ENCODE measurements at regions not wholly inside any gene's neighbourhood (a gene's known extent, or its start where the extent isn't known, plus 50 kb on each side); places are given as distances from the start of the nearest gene placed in this dataset.

DNA sequence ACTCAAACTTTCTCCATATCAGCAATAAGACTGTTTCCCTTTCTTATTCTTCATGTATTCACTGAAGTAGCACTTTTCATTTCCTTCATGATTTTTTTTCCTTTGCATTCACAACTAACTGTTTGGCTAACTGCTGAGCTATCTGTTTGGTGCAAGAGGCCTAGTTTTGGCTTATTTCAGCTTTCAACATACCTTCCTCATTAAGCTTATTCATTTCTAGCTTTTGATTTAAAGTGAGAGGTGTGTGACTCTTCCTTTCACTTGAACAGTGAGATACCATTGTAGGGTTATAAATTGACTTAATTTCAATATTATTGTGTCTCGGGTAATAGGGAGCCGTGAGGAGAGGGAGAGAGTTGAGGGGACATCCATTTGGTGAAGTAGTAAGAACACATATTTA, 262.0 kb upstream of the PREP start:
- DNase-seq (ENCODE audit: low spot score) = no peak

GRCh38 chr6:105651969-105652368, 249.1 kb upstream of the PREP start:
- no peak for DNase-seq (ENCODE audit: low spot score)

DNA sequence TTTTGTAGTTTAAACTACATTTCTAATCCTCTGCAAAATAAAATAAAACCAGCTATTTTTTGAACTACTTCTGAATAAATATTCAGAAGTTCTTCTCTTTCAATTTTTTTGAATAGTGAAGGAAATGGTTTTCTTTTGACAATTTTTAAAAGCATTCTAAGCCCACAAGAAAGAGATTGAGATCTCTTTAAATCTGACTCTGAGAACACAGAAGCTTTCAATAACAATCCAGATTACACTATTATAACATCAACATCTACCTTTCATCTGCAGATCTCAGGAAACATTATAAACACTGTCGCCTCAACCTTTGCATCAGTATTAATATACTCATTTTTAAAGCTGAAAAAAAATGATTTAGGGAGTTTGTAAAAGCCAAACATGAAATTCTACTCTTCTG, 247.5 kb upstream of the PREP start:
- no peak for DNase-seq (ENCODE audit: low spot score)

GRCh38 chr6:105649192-105649591, 246.3 kb upstream of the PREP start:
- DNase-seq (ENCODE audit: low spot score) = no peak

DNA sequence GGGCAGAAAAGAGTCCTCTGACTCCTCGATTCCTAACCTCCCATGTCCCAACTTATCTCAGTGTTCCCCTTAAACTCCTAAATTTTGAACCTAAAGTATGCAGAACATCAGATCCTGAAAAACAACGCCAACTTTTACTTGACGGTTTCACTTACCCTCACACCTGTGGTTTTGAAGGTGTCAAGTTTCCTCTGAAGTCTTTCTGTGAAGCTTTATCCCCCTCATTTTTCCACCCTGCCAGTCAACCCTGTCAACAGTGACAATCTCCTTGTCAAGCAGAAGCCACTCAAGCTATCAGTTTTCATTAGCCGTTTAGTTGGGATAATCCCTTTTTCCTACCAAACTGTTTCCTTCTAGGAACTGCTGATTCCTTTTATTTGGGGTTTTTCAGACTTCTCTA, 245.4 kb upstream of the PREP start:
- DNase-seq (ENCODE audit: low spot score) = no peak

GRCh38 chr6:105646391-105646867, 243.5 kb upstream of the PREP start:
- DNase-seq (ENCODE audit: low spot score) = no peak

- no peak for DNase-seq (ENCODE audit: low spot score)
Measured at GRCh38 chr6:105645958-105646357, 243.1 kb upstream of the PREP start.

GRCh38 chr6:105645156-105645555, 242.3 kb upstream of the PREP start:
- DNase-seq (ENCODE audit: low spot score) = peak; percentile 89

GRCh38 chr6:105644691-105645090, 241.8 kb upstream of the PREP start:
- no peak for DNase-seq (ENCODE audit: low spot score)

DNA sequence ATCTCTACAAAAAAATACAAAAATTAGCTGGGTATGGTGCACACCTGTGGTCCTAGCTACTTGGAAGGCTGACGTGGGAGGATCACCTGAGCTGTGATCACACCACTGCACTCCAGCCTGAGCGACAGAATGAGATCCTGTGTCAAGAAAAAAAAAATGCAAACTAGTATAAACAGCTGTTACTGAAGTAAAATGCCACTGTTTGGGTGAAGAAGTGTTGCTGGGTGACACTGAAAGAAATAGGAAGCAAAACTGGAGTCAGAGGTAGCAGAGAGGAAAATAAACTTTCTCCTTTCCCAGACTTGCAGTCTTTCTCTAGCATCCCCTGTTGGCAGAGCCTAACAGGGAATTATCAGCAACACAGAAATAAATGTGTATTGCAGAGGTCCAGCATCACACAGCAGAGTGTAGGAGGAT, 241.2 kb upstream of the PREP start:
- no peak for DNase-seq (ENCODE audit: low spot score)

- peak; percentile 75 for DNase-seq (ENCODE audit: low spot score)
Measured at GRCh38 chr6:105642708-105643107, 239.8 kb upstream of the PREP start.

- DNase-seq (ENCODE audit: low spot score) = no peak
Measured at GRCh38 chr6:105641504-105641903, 238.6 kb upstream of the PREP start.

DNA sequence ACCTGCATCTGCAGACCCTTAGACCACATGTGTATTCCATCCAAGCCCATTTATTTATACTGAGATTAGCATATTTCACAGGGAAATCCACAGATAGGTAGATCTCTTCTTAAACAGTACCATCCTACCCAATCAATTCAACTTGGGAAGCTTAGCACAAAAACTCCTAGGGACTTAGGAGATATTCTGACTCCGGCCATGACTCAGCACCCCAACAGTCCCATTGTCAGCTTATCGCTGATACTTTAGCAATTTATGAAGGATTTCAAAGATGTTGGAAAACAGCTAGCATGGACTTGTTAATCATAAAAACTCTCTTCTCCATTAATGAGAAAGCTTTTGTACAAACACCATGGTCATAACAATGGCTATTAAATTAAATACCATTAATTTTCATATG, 236.2 kb upstream of the PREP start:
- DNase-seq (ENCODE audit: low spot score) = no peak

DNA sequence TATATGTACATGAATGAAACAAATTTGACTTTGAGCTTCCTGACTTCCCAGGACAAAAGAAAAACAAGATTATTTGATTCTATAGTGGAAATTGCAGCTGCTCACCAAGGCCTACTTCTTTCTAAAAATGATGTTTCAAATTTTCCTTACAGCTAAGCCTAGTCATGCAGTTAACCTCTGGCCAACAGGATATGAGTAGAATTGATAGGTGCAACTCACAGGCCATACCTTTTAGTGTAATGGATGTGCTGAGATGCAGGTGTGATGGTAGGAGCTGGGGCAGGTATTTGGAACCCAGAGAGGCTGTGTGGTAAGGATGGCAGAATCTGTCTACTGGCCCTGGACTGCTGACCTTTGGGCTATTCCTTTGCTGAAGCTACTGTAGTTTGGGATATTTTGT, 230.9 kb upstream of the PREP start:
- no peak for DNase-seq (ENCODE audit: low spot score)

GRCh38 chr6:105628156-105628860, 225.4 kb upstream of the PREP start:
- DNase-seq (ENCODE audit: low spot score) = no peak

DNA sequence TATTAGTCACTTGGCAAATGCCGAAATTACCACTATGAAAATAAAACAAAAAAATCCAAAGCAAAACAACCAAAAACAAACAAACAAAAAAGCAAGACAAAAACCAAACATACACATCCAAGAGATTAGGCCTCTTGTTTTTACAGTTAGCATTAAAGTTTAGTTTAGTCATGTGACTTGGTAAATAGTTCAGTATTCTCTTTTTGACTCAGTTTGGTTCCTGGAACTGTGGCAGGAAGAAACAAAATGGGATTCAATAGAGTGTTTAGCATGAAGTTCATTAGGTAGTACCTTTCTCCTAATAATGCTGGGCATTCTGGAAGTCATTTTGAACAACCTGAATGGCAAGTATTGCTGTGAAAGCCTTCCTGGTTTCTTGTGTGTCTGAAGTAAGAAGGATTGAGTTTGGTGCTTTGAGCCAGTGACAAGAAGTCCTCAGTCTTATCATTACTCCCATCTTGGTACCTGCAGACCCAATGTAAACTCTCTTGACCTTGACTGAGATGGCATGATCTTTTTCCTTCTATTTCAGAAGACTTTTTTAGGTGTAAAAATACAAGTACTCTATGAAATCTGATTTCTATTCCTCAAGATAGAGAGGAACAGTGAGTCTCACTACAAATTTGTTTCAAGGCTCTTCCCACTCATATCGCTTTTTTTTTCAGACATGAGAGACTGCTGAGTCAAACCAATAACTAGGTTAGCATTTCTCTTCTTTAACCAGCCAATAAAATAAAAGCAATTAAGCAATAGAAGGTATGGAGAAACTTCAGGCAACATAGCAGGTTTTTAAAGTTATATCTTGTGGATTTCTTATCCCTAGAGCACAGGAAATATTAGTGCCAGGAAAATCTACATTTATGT, 223.6 kb upstream of the PREP start:
- DNase-seq (ENCODE audit: low spot score) = no peak

- peak; percentile 67 for DNase-seq (ENCODE audit: low spot score)
Measured at GRCh38 chr6:105624021-105624420, 221.1 kb upstream of the PREP start.

DNA sequence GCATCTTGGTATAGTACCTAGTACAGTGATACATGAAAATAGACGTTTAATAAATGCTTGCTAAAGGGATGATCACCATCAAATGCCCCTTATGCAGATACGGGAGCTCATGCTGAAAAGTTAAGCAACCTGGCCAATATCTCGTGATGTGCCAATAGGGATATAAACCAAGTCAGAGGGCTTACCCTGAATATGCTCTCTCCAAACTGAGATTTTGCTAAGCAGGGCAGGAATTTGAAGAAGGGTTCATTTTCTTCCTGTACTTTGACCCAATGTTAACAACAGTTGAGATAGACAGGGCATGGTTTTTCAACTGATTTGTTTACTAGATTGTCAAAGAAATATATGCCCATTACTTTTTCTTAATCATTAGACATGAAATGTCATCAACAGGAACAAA, 219.3 kb upstream of the PREP start:
- no peak for DNase-seq (ENCODE audit: low spot score)

DNA sequence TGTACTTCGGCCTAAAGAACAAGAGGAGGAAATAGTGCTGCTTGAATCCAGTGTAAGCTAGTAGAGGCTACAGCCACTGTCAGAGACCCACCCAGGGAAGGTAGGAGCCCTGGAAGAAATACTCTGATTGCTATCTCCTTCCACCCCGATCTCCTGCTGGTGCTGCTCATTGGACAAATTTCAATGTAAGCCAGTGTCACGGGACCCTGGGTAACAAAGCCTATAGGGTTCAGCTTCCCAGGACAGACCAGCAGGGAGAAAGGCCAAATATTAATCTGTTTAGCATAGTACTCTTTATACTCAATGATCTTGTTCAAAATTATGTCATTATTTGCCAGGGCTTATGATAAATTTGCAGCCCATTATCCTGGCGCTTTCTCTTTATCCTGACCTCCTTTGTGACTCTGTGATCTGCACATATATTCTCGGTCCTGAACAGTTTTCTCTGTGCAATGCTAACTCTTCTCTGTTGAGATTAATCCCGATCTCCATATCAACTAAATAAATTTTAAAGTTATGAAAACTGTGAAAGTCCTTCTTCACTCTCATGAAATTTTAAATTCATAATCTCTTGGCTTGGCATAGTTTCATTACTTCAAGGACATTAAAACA, 218.8 kb upstream of the PREP start:
- no peak for DNase-seq (ENCODE audit: low spot score)

DNA sequence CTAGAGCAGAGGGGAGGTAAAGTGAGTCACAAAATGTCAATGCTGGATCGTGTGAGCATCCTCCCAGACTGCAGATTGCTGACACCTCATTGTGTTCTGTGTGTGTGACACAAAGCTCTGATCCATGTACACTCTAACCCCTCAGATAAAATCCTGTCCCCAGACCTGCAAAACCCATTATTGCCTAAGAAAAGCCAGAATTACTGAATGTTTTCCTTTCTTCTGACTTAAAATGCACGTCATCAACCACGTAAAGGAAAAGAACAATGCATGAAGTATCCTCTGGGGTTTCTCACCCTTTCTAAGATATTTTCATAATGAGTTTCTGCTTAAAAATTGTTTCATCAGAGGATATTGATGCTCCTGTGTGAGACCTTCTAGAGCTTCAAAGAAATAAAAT, 218.0 kb upstream of the PREP start:
- DNase-seq (ENCODE audit: low spot score) = no peak

GRCh38 chr6:105619971-105620741, 217.3 kb upstream of the PREP start:
- DNase-seq (ENCODE audit: low spot score) = no peak

DNA sequence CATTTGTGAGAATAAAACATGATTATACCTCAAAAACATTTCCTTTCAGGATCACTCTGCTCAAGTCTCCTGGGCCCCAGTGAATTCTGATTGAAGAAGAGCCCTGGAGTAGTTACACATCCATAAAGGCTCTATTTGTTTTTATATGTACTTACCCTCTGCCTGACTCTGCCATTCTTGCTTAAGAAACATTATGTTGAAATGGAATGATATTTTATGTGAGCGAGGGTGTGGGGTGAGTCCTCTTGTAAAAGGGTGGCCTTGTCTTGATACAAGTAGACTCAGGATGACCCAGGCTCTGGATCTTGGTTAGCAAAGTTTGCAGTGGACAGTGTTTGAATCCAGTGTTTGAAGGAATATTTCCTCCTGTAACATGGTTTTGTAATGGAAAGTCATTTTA, 215.4 kb upstream of the PREP start:
- DNase-seq (ENCODE audit: low spot score) = no peak
